Breast epithelium (tissue), 4 donors: ENCODE measurements at regions not wholly inside any gene's neighbourhood (a gene's known extent, or its start where the extent isn't known, plus 50 kb on each side); places are given as distances from the start of the nearest gene placed in this dataset.
A peak's percentile ranks its signal among the peaks of the same experiment; 100 is the strongest.

Experiments
- DNase-seq, 2 donors: peaks; one replicate each; pipeline ENCODE4 v3.0.0-alpha.2; 2019; ENCODE audit warnings: low spot score in 2 of 2
- H3K27ac ChIP-seq, 2 donors: fragments of 200-600 bp; sonication (generic) in 1 of 2; one replicate each; pipeline ENCODE4 v1.5.1; 2016 to 2019; ENCODE audit warnings: mild to moderate bottlenecking in 1 of 2
- H3K27me3 ChIP-seq, 2 donors: fragments of 200-600 bp; sonication (generic) in 1 of 2; one replicate each; pipeline versions ENCODE4 v1.5.1 to v1.6.0; 2017 to 2019; ENCODE audit warnings: control low read depth in 1 of 2, mild to moderate bottlenecking in 1 of 2
- H3K36me3 ChIP-seq: fragments of 200-600 bp; one replicate; pipeline ENCODE4 v1.5.1; 2019
- H3K4me1 ChIP-seq, 2 donors: fragments of 200-600 bp; sonication (generic); one replicate each; pipeline ENCODE4 v1.5.1; 2016 to 2019; ENCODE audit warnings: control low read depth in 1 of 2
- H3K4me3 ChIP-seq, 3 donors: fragments of 200-600 bp; sonication (generic); 1 replicate in 2 of 3; 2 replicates in 1 of 3; pipeline ENCODE4 v1.5.1; 2016 to 2019; ENCODE audit warnings: mild to moderate bottlenecking in 3 of 3, moderate library complexity in 2 of 3
- H3K9me3 ChIP-seq, 2 donors: fragments of 200-600 bp; sonication (generic) in 1 of 2; one replicate each; pipeline ENCODE4 v1.5.1; 2016 to 2019; ENCODE audit warnings: control low read depth in 1 of 2
- CTCF ChIP-seq, 3 donors: fragments of 450-650 bp; IDR thresholded peaks; one replicate each; pipeline ENCODE4 v1.5.1; 2016 to 2017; ENCODE audit warnings: antibody characterized with exemption in 3 of 3, mild to moderate bottlenecking in 3 of 3, moderate library complexity in 3 of 3
- POLR2A ChIP-seq: fragments of 450-650 bp; IDR thresholded peaks from one replicate; pipeline ENCODE4 v1.6.1; 2016; ENCODE audit warnings: antibody characterized with exemption, mild to moderate bottlenecking, moderate library complexity
- POLR2AphosphoS5 ChIP-seq, 3 donors: sonication (generic); formaldehyde crosslinking; IDR thresholded peaks; one replicate each; pipeline ENCODE4 v1.6.1; 2017; ENCODE audit warnings: antibody characterized with exemption in 3 of 3
- intact Hi-C: fragments of 100-400 bp; cut with DNase I; formaldehyde crosslinking; loops from one replicate; pipeline ENCODE4 v1.15.1; 2023; ENCODE audit warnings: low total_unique reads

- Histone ChIP-seq H3K4me3 (no peak overlapping the region), H3K9me3 (peaks cover 10 to 13% of the 10 kb centered on the region in 2 donors)
These were observed 199.8 kb upstream of the ZFP42 start for GRCh38 chr4:187795737-187796136.

GRCh38 chr4:187798385-187798784 is 197.2 kb upstream of the ZFP42 start:
- no peaks in the 10 kb centered on the region for H3K36me3 ChIP-seq
- H3K4me1 ChIP-seq = no peaks in the 10 kb centered on the region
- intact Hi-C loops = no loop called here
- TF ChIP-seq POLR2AphosphoS5 (IDR thresholded peaks at IDR 0.05) (no peak), CTCF (IDR thresholded peaks at IDR 0.05) (no peak), POLR2A (no peak)
- H3K9me3 ChIP-seq = peaks cover 10 to 23% of the 10 kb centered on the region in 2 donors
- H3K4me3 ChIP-seq = no peak overlapping the region
- H3K27ac ChIP-seq = no peak overlapping the region
- no peaks in the 10 kb centered on the region for H3K27me3 ChIP-seq
- no peak for DNase-seq

More at GRCh38 chr4:187795737-187796136, 199.8 kb upstream of the ZFP42 start:
- TF ChIP-seq POLR2A = no peak
- no peak for TF ChIP-seq CTCF (IDR thresholded peaks at IDR 0.05)
- TF ChIP-seq POLR2AphosphoS5 (IDR thresholded peaks at IDR 0.05) = no peak
- H3K27ac ChIP-seq = no peak overlapping the region
- no peaks in the 10 kb centered on the region for H3K36me3 ChIP-seq
- no peak for DNase-seq
- intact Hi-C loops = no loop called here
- no peaks in the 10 kb centered on the region for H3K4me1 ChIP-seq
- no peaks in the 10 kb centered on the region for H3K27me3 ChIP-seq

GRCh38 chr4:187799735-187800134 is 195.8 kb upstream of the ZFP42 start:
- intact Hi-C loops = no loop called here
- TF ChIP-seq POLR2A (no peak), POLR2AphosphoS5 (IDR thresholded peaks at IDR 0.05) (no peak), CTCF (IDR thresholded peaks at IDR 0.05) (no peak)

GRCh38 chr4:187811591-187811990 is 184.0 kb upstream of the ZFP42 start:
- no peaks in the 10 kb centered on the region for H3K36me3 ChIP-seq
- H3K9me3 ChIP-seq = no peaks in the 10 kb centered on the region
- no peak overlapping the region for H3K27ac ChIP-seq
- no peak overlapping the region for H3K4me3 ChIP-seq
- no peaks in the 10 kb centered on the region for H3K4me1 ChIP-seq
- no peaks in the 10 kb centered on the region for H3K27me3 ChIP-seq
- no peak for TF ChIP-seq POLR2A
- TF ChIP-seq POLR2AphosphoS5 (IDR thresholded peaks at IDR 0.05) = no peak
- TF ChIP-seq CTCF (IDR thresholded peaks at IDR 0.05) = no peak
- intact Hi-C loops = loop anchor here (5.0 kb wide), 1 partner anchor 824 kb away; no protein-coding TSS in a partner anchor
- no peak for DNase-seq

More at GRCh38 chr4:187799735-187800134, 195.8 kb upstream of the ZFP42 start:
- H3K27me3 ChIP-seq = no peaks in the 10 kb centered on the region
- no peak for DNase-seq
- H3K4me3 ChIP-seq = no peak overlapping the region
- no peaks in the 10 kb centered on the region for H3K36me3 ChIP-seq
- H3K27ac ChIP-seq = no peak overlapping the region
- H3K9me3 ChIP-seq = peaks cover 10 to 27% of the 10 kb centered on the region in 2 donors
- H3K4me1 ChIP-seq = no peaks in the 10 kb centered on the region

- peak in 1 of 2 donors; percentile 32 for DNase-seq
- TF ChIP-seq POLR2AphosphoS5 (IDR thresholded peaks at IDR 0.05) = no peak
- no peak for TF ChIP-seq CTCF (IDR thresholded peaks at IDR 0.05)
- TF ChIP-seq POLR2A = no peak
- Histone ChIP-seq H3K4me1 (no peaks in the 10 kb centered on the region), H3K36me3 (no peaks in the 10 kb centered on the region), H3K9me3 (no peaks in the 10 kb centered on the region), H3K27me3 (no peaks in the 10 kb centered on the region), H3K27ac (peak overlapping the region in 1 of 2 donors; percentile 54), H3K4me3 (peak overlapping the region in 2 of 3 donors; percentile 29 to 51)
- intact Hi-C loops = loop anchor here (5.0 kb wide), 1 partner anchor 828 kb away; no protein-coding TSS in a partner anchor
These were observed 180.7 kb upstream of the ZFP42 start for GRCh38 chr4:187814737-187815465.
